Neural progenitor cell (in vitro differentiated cells): ENCODE measurements at regions not wholly inside any gene's neighbourhood (a gene's known extent, or its start where the extent isn't known, plus 50 kb on each side); places are given as distances from the start of the nearest gene placed in this dataset.
"Not testable (repeated sequence)": the region's sequence is repeated elsewhere in the genome, so short reads cannot be mapped to it uniquely, and the experiment has no call there.

Experiments
- DNase-seq: peaks from one replicate; pipeline ENCODE4 v3.0.0-alpha.2; 2016; ENCODE audit warnings: low spot score
- H2AFZ ChIP-seq: fragments of 200-600 bp; sonication (generic); replicated peaks from 2 replicates; pipeline ENCODE4 v1.6.1; 2016; ENCODE audit warnings: antibody characterized with exemption
- H3F3A ChIP-seq: fragments of 200-600 bp; sonication (generic); 2 replicates; pipeline ENCODE4 v1.6.1; 2016; ENCODE audit warnings: antibody characterized with exemption, low read depth
- H3K27ac ChIP-seq: fragments of 200-600 bp; sonication (generic); 2 replicates; pipeline ENCODE4 v1.5.1; 2016; ENCODE audit warnings: mild to moderate bottlenecking
- H3K27me3 ChIP-seq: fragments of 200-600 bp; sonication (generic); 2 replicates; pipeline ENCODE4 v1.6.1; 2016; ENCODE audit warnings: mild to moderate bottlenecking, moderate library complexity
- H3K36me3 ChIP-seq: fragments of 200-600 bp; sonication (generic); 2 replicates; pipeline ENCODE4 v1.5.1; 2016
- H3K4me1 ChIP-seq: fragments of 200-600 bp; sonication (generic); 2 replicates; pipeline ENCODE4 v1.6.1; 2016; ENCODE audit warnings: mixed run types
- H3K4me2 ChIP-seq: fragments of 200-600 bp; sonication (generic); 2 replicates; pipeline ENCODE4 v1.6.1; 2016
- H3K4me3 ChIP-seq: fragments of 200-600 bp; sonication (generic); 2 replicates; pipeline ENCODE4 v1.5.1; 2016
- H3K79me2 ChIP-seq: fragments of 200-600 bp; sonication (generic); 2 replicates; pipeline ENCODE4 v1.6.1; 2016; ENCODE audit warnings: low read depth
- H3K9ac ChIP-seq: fragments of 200-600 bp; sonication (generic); 2 replicates; pipeline ENCODE4 v1.6.1; 2016
- H3K9me3 ChIP-seq: fragments of 200-600 bp; sonication (generic); 2 replicates; pipeline ENCODE4 v1.5.1; 2016; ENCODE audit warnings: low read depth
- H4K20me1 ChIP-seq: fragments of 200-600 bp; sonication (generic); 2 replicates; pipeline ENCODE4 v1.6.1; 2016; ENCODE audit warnings: low read depth
- H3K27ac Mint-ChIP-seq: 3 replicates; pipeline ENCODE4 v1.8.0; 2021; ENCODE audit warnings: mixed read lengths
- H3K27me3 Mint-ChIP-seq: 2 replicates; pipeline ENCODE4 v1.8.0; 2022; ENCODE audit warnings: low read depth, mild to moderate bottlenecking, inconsistent platforms, moderate library complexity, mixed read lengths; ENCODE audit not compliant: insufficient read depth
- H3K36me3 Mint-ChIP-seq: 3 replicates; pipeline ENCODE4 v1.8.0; 2021; ENCODE audit warnings: mixed read lengths
- H3K4me1 Mint-ChIP-seq: 3 replicates; pipeline ENCODE4 v1.8.0; 2021; ENCODE audit warnings: mixed read lengths
- H3K4me3 Mint-ChIP-seq: 3 replicates; pipeline ENCODE4 v1.8.0; 2021; ENCODE audit warnings: mild to moderate bottlenecking, moderate library complexity, mixed read lengths
- H3K9me3 Mint-ChIP-seq: 3 replicates; pipeline ENCODE4 v1.8.0; 2020; ENCODE audit warnings: mixed read lengths
- CTCF ChIP-seq: fragments of 200-600 bp; sonication (generic); IDR thresholded peaks from 2 replicates; pipeline ENCODE4 v1.5.1; 2017; ENCODE audit warnings: antibody characterized with exemption, mild to moderate bottlenecking
- EZH2 ChIP-seq: fragments of 200-600 bp; sonication (generic); IDR thresholded peaks from 2 replicates; pipeline ENCODE4 v1.6.1; 2017; ENCODE audit warnings: antibody characterized with exemption, mild to moderate bottlenecking, moderate library complexity
- EZH2phosphoT487 ChIP-seq: fragments of 200-600 bp; sonication (generic); IDR thresholded peaks from 2 replicates; pipeline ENCODE4 v1.6.1; 2017; ENCODE audit warnings: antibody characterized with exemption

GRCh38 chr14:53401646-53402045, 248.5 kb upstream of the DDHD1 start:
- Histone ChIP-seq H3F3A (no peaks in the 10 kb centered on the region), H3K9ac (no peak overlapping the region), H3K27ac (no peak overlapping the region), H3K4me2 (no peak overlapping the region), H3K79me2 (no peaks in the 10 kb centered on the region), H3K4me3 (no peak overlapping the region), H2AFZ (no peak overlapping the region), H3K9me3 (no peaks in the 10 kb centered on the region), H4K20me1 (no peaks in the 10 kb centered on the region), H3K36me3 (no peaks in the 10 kb centered on the region), H3K4me1 (peaks cover 6% of the 10 kb centered on the region), H3K27me3 (no peaks in the 10 kb centered on the region)
- Mint-ChIP-seq H3K27ac (no peak overlapping the region), H3K4me3 (no peak overlapping the region), H3K36me3 (no peaks in the 10 kb centered on the region), H3K27me3 (no peaks in the 10 kb centered on the region), H3K4me1 (no peaks in the 10 kb centered on the region), H3K9me3 (no peaks in the 10 kb centered on the region)
- DNase-seq, result no peak
- TF ChIP-seq CTCF, result no peak
- no peak for TF ChIP-seq EZH2phosphoT487
- TF ChIP-seq EZH2, result no peak

- Mint-ChIP-seq H3K4me1 (no peaks in the 10 kb centered on the region), H3K36me3 (peaks cover 4% of the 10 kb centered on the region), H3K9me3 (peaks cover 10% of the 10 kb centered on the region)
Measured at GRCh38 chr14:53399057-53399456, 245.9 kb upstream of the DDHD1 start.

GRCh38 chr14:53398616-53399015, 245.5 kb upstream of the DDHD1 start:
- no peak overlapping the region for H3K27ac ChIP-seq
- H3K4me3 Mint-ChIP-seq, result no peak overlapping the region
- no peak for TF ChIP-seq EZH2phosphoT487
- TF ChIP-seq CTCF, result no peak
- TF ChIP-seq EZH2, result no peak
- no peaks in the 10 kb centered on the region for H3K27me3 Mint-ChIP-seq
- H3K4me1 Mint-ChIP-seq, result no peaks in the 10 kb centered on the region
- H3K9me3 Mint-ChIP-seq, result peaks cover 12% of the 10 kb centered on the region
- peaks cover 6% of the 10 kb centered on the region for H3K4me1 ChIP-seq
- no peaks in the 10 kb centered on the region for H3K27me3 ChIP-seq
- no peak overlapping the region for H2AFZ ChIP-seq
- no peak overlapping the region for H3K27ac Mint-ChIP-seq
- H3K4me3 ChIP-seq, result no peak overlapping the region
- H3K4me2 ChIP-seq, result no peak overlapping the region
- no peak for DNase-seq
- H3K36me3 Mint-ChIP-seq, result peaks cover 4% of the 10 kb centered on the region
- H3K9me3 ChIP-seq, result no peaks in the 10 kb centered on the region
- no peaks in the 10 kb centered on the region for H3F3A ChIP-seq
- H4K20me1 ChIP-seq, result no peaks in the 10 kb centered on the region
- no peaks in the 10 kb centered on the region for H3K36me3 ChIP-seq
- H3K9ac ChIP-seq, result no peak overlapping the region
- no peaks in the 10 kb centered on the region for H3K79me2 ChIP-seq

More at GRCh38 chr14:53399057-53399456, 245.9 kb upstream of the DDHD1 start:
- Histone ChIP-seq H3K36me3 (no peaks in the 10 kb centered on the region), H4K20me1 (no peaks in the 10 kb centered on the region), H3K4me2 (no peak overlapping the region), H3K4me3 (no peak overlapping the region), H3K4me1 (peaks cover 6% of the 10 kb centered on the region), H2AFZ (no peak overlapping the region), H3F3A (no peaks in the 10 kb centered on the region), H3K9me3 (no peaks in the 10 kb centered on the region), H3K27me3 (no peaks in the 10 kb centered on the region), H3K27ac (no peak overlapping the region), H3K9ac (no peak overlapping the region), H3K79me2 (no peaks in the 10 kb centered on the region)
- Mint-ChIP-seq H3K27ac (no peak overlapping the region), H3K27me3 (no peaks in the 10 kb centered on the region), H3K4me3 (no peak overlapping the region)
- peak; percentile 54 for DNase-seq
- TF ChIP-seq EZH2phosphoT487 (no peak), EZH2 (no peak), CTCF (peak; percentile 50)

GRCh38 chr14:53395267-53395666, 242.1 kb upstream of the DDHD1 start:
- H3K27me3 Mint-ChIP-seq, H3K27ac Mint-ChIP-seq, H3K4me2 ChIP-seq, H3K9ac ChIP-seq, H3K4me1 ChIP-seq, H4K20me1 ChIP-seq, H3K9me3 ChIP-seq, H3K27me3 ChIP-seq, H3K27ac ChIP-seq, H3K4me3 ChIP-seq, H2AFZ ChIP-seq, H3F3A ChIP-seq, H3K4me1 Mint-ChIP-seq, DNase-seq, H3K36me3 Mint-ChIP-seq, H3K79me2 ChIP-seq, H3K36me3 ChIP-seq, H3K4me3 Mint-ChIP-seq: not testable (repeated sequence)
- H3K9me3 Mint-ChIP-seq, result peaks cover 14% of the 10 kb centered on the region
